Neutrophil (primary cell): ENCODE measurements at regions not wholly inside any gene's neighbourhood (a gene's known extent, or its start where the extent isn't known, plus 50 kb on each side); places are given as distances from the start of the nearest gene placed in this dataset.
"Not testable (repeated sequence)": the region's sequence is repeated elsewhere in the genome, so short reads cannot be mapped to it uniquely, and the experiment has no call there.

Source experiments
- H3K27ac ChIP-seq: fragments of 200-600 bp; sonication (generic); 2 replicates; pipeline ENCODE4 v1.5.1; 2016; ENCODE audit warnings: mild to moderate bottlenecking, moderate library complexity
- H3K27me3 ChIP-seq: fragments of 200-600 bp; sonication (generic); 2 replicates; pipeline ENCODE4 v1.6.0; 2016; ENCODE audit warnings: mild to moderate bottlenecking
- H3K36me3 ChIP-seq: fragments of 200-600 bp; sonication (generic); 2 replicates; pipeline ENCODE4 v1.5.1; 2017
- H3K4me1 ChIP-seq, 2 experiments: fragments of 200-600 bp in 1 of 2; sonication (generic) in 1 of 2; 1 replicate in 1 of 2; 2 replicates in 1 of 2; pipeline versions ENCODE4 v1.5.1 to v1.6.1; 2013 to 2016; ENCODE audit warnings: low read depth in 1 of 2, low read length in 1 of 2, mild to moderate bottlenecking in 1 of 2, moderate library complexity in 1 of 2; ENCODE audit not compliant: control insufficient read depth in 1 of 2, insufficient read depth in 1 of 2
- H3K4me3 ChIP-seq, 2 experiments: fragments of 200-600 bp in 1 of 2; sonication (generic) in 1 of 2; 1 replicate in 1 of 2; 2 replicates in 1 of 2; pipeline ENCODE4 v1.5.1; 2013 to 2016; ENCODE audit warnings: low read depth in 1 of 2, low read length in 1 of 2, mild to moderate bottlenecking in 1 of 2, moderate library complexity in 1 of 2
- H3K9me3 ChIP-seq: fragments of 200-600 bp; sonication (generic); 2 replicates; pipeline ENCODE4 v1.5.1; 2016
- CTCF ChIP-seq: fragments of 200-600 bp; sonication (generic); IDR thresholded peaks from 2 replicates; pipeline ENCODE4 v1.5.1; 2016; ENCODE audit warnings: antibody characterized with exemption

GRCh38 chr3:74978684-74979083 is 364.2 kb upstream of the CNTN3 start:
- H3K4me1 ChIP-seq: no peaks in the 10 kb centered on the region
- H3K9me3 ChIP-seq: no peaks in the 10 kb centered on the region
- no peak for TF ChIP-seq CTCF
- H3K27me3 ChIP-seq: no peaks in the 10 kb centered on the region
- H3K36me3 ChIP-seq: no peaks in the 10 kb centered on the region
- no peak overlapping the region for H3K27ac ChIP-seq
- H3K4me3 ChIP-seq: no peak overlapping the region

- H3K4me3 ChIP-seq, H3K4me1 ChIP-seq, H3K27me3 ChIP-seq, H3K36me3 ChIP-seq, H3K9me3 ChIP-seq, H3K27ac ChIP-seq: not testable (repeated sequence)
Measured at GRCh38 chr3:74985028-74985904, 370.8 kb upstream of the CNTN3 start.

- no peaks in the 10 kb centered on the region for H3K27me3 ChIP-seq
- H3K9me3 ChIP-seq: no peaks in the 10 kb centered on the region
- no peak overlapping the region for H3K4me3 ChIP-seq
- no peaks in the 10 kb centered on the region for H3K36me3 ChIP-seq
- no peak for TF ChIP-seq CTCF
- no peak overlapping the region for H3K27ac ChIP-seq
- H3K4me1 ChIP-seq: no peaks in the 10 kb centered on the region
Measured at GRCh38 chr3:74988095-74988494, 373.6 kb upstream of the CNTN3 start.

- H3K4me3 ChIP-seq: no peak overlapping the region
- TF ChIP-seq CTCF: no peak
- H3K27ac ChIP-seq: no peak overlapping the region
- H3K4me1 ChIP-seq: no peaks in the 10 kb centered on the region
- H3K27me3 ChIP-seq: no peaks in the 10 kb centered on the region
- H3K9me3 ChIP-seq: no peaks in the 10 kb centered on the region
- H3K36me3 ChIP-seq: no peaks in the 10 kb centered on the region
Measured at GRCh38 chr3:74992898-74993297, 378.4 kb upstream of the CNTN3 start.

- Histone ChIP-seq H3K27me3 (no peaks in the 10 kb centered on the region), H3K36me3 (no peaks in the 10 kb centered on the region), H3K27ac (no peak overlapping the region), H3K4me3 (no peak overlapping the region), H3K9me3 (no peaks in the 10 kb centered on the region), H3K4me1 (no peaks in the 10 kb centered on the region)
- TF ChIP-seq CTCF: no peak
Measured at GRCh38 chr3:75001330-75001729, 386.9 kb upstream of the CNTN3 start.

GRCh38 chr3:75012791-75013331 is 398.4 kb upstream of the CNTN3 start:
- no peak overlapping the region for H3K27ac ChIP-seq
- H3K4me1 ChIP-seq: no peaks in the 10 kb centered on the region
- no peaks in the 10 kb centered on the region for H3K9me3 ChIP-seq
- no peak for TF ChIP-seq CTCF
- no peaks in the 10 kb centered on the region for H3K36me3 ChIP-seq
- H3K4me3 ChIP-seq: no peak overlapping the region
- H3K27me3 ChIP-seq: no peaks in the 10 kb centered on the region
